ENCODE measurements at regions not wholly inside any gene's neighbourhood (a gene's known extent, or its start where the extent isn't known, plus 50 kb on each side); places are given as distances from the start of the nearest gene placed in this dataset.

DNA sequence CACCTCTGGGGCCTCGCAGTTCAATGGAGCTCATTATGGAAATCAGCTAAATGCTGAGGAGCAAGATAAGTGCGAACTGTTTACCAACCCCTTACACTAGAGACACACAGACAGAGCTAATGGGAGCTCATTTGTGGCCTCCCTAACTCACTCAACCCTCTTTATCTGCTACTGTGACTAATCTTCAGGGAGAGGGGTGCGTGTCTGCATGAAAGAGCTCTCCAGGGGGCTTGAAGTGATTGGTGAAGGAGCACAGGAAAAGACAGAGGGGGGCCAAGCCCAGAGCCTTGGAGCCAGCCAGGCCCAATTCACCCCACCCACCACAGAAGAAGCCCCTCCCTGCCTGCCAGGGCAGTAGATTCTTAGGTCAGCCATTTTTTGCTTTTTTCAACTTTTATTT, 466.8 kb upstream of the BRINP1 start:
- Histone ChIP-seq H3K4me1 (peaks cover 0 to 3% of the 10 kb centered on the region in 2 donors), H3K4me3 (no peak overlapping the region), H3K27ac (no peak overlapping the region), H3K36me3 (no peaks in the 10 kb centered on the region), H3K9me3 (no peaks in the 10 kb centered on the region), H3K27me3 (no peaks in the 10 kb centered on the region)
- DNase-seq (ENCODE audit: low spot score in 2 of 2), result no peak
- intact Hi-C loops (cut with DNase I), result no loop called here
- TF ChIP-seq, protein P1, sequence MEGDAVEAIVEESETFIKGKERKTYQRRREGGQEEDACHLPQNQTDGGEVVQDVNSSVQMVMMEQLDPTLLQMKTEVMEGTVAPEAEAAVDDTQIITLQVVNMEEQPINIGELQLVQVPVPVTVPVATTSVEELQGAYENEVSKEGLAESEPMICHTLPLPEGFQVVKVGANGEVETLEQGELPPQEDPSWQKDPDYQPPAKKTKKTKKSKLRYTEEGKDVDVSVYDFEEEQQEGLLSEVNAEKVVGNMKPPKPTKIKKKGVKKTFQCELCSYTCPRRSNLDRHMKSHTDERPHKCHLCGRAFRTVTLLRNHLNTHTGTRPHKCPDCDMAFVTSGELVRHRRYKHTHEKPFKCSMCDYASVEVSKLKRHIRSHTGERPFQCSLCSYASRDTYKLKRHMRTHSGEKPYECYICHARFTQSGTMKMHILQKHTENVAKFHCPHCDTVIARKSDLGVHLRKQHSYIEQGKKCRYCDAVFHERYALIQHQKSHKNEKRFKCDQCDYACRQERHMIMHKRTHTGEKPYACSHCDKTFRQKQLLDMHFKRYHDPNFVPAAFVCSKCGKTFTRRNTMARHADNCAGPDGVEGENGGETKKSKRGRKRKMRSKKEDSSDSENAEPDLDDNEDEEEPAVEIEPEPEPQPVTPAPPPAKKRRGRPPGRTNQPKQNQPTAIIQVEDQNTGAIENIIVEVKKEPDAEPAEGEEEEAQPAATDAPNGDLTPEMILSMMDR (IDR thresholded peaks at IDR 0.05), result no peak

GRCh38 chr9:119834064-119834620, 464.9 kb upstream of the BRINP1 start:
- no peak for DNase-seq (ENCODE audit: low spot score in 2 of 2)
- TF ChIP-seq, protein P1 (IDR thresholded peaks at IDR 0.05), result no peak
- Histone ChIP-seq H3K4me1 (no peaks in the 10 kb centered on the region), H3K36me3 (no peaks in the 10 kb centered on the region), H3K9me3 (no peaks in the 10 kb centered on the region), H3K4me3 (no peak overlapping the region), H3K27ac (no peak overlapping the region), H3K27me3 (no peaks in the 10 kb centered on the region)
- intact Hi-C loops (cut with DNase I), result no loop called here

- Histone ChIP-seq H3K4me3 (no peak overlapping the region), H3K27ac (no peak overlapping the region), H3K9me3 (no peaks in the 10 kb centered on the region), H3K4me1 (no peaks in the 10 kb centered on the region), H3K36me3 (no peaks in the 10 kb centered on the region), H3K27me3 (no peaks in the 10 kb centered on the region)
- no peak for DNase-seq (ENCODE audit: low spot score in 2 of 2)
- intact Hi-C loops (cut with DNase I), result no loop called here
- TF ChIP-seq, protein P1 (IDR thresholded peaks at IDR 0.05), result no peak
Measured at GRCh38 chr9:119831309-119831708, 462.1 kb upstream of the BRINP1 start.

GRCh38 chr9:119829748-119830147, 460.5 kb upstream of the BRINP1 start:
- intact Hi-C loops (cut with DNase I), result no loop called here

DNA sequence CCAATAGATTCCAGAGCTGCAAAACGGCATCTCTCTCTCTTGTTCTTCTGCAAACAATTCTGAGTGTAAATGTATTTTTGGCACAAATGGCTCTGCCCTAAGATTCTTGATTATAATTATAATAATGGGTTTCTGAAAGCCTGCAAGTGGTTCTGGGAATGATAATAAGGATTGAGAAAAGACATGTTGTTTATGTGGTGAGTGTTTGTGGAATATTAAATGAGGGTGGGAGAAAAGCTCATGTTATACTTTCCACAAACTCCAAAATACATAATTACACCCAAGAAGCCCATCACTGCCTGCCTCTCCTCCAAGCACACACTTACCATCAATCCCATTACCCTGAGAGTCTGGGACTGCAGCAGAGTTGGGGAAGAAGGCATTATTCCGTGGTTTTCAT, 460.0 kb upstream of the BRINP1 start:
- Histone ChIP-seq H3K36me3 (no peaks in the 10 kb centered on the region), H3K4me3 (no peak overlapping the region), H3K4me1 (no peaks in the 10 kb centered on the region), H3K9me3 (no peaks in the 10 kb centered on the region), H3K27me3 (no peaks in the 10 kb centered on the region), H3K27ac (no peak overlapping the region)
- TF ChIP-seq, protein P1 (IDR thresholded peaks at IDR 0.05), result no peak
- intact Hi-C loops (cut with DNase I), result no loop called here
- DNase-seq (ENCODE audit: low spot score in 2 of 2), result no peak

More at GRCh38 chr9:119829748-119830147, 460.5 kb upstream of the BRINP1 start:
- H3K4me3 ChIP-seq, result no peak overlapping the region
- no peaks in the 10 kb centered on the region for H3K27me3 ChIP-seq
- DNase-seq (ENCODE audit: low spot score in 2 of 2), result no peak
- H3K4me1 ChIP-seq, result no peaks in the 10 kb centered on the region
- no peak overlapping the region for H3K27ac ChIP-seq
- H3K36me3 ChIP-seq, result no peaks in the 10 kb centered on the region
- no peaks in the 10 kb centered on the region for H3K9me3 ChIP-seq
- TF ChIP-seq, protein P1 (IDR thresholded peaks at IDR 0.05), result no peak

- Histone ChIP-seq H3K27ac (no peak overlapping the region), H3K4me1 (no peaks in the 10 kb centered on the region), H3K4me3 (no peak overlapping the region), H3K27me3 (no peaks in the 10 kb centered on the region), H3K36me3 (no peaks in the 10 kb centered on the region), H3K9me3 (no peaks in the 10 kb centered on the region)
- no peak for DNase-seq (ENCODE audit: low spot score in 2 of 2)
- TF ChIP-seq, protein P1 (IDR thresholded peaks at IDR 0.05), result no peak
- intact Hi-C loops (cut with DNase I), result no loop called here
Measured at GRCh38 chr9:119827526-119827925, 458.3 kb upstream of the BRINP1 start.

Data from ascending aorta (tissue), 2 donors.